Esophagus mucosa (tissue), 1 donor: ENCODE measurements at regions not wholly inside any gene's neighbourhood (a gene's known extent, or its start where the extent isn't known, plus 50 kb on each side); places are given as distances from the start of the nearest gene placed in this dataset.

Experiments
- ATAC-seq: fragments of 200-7000 bp; cut with Tn5 transposase; one replicate; pipeline ENCODE4 v1.9.1; 2020
- donor health status: DM: yes; HTN: yes; CAD: no.

- ATAC-seq: no peak
These were observed 794.9 kb downstream of the NTRK3 start for GRCh38 chr15:87461631-87462030.

GRCh38 chr15:87454860-87455259 is 801.7 kb downstream of the NTRK3 start:
- ATAC-seq: no peak

- ATAC-seq: no peak
These were observed 806.2 kb downstream of the NTRK3 start for GRCh38 chr15:87450314-87450713.

GRCh38 chr15:87439090-87439489 is 817.4 kb downstream of the NTRK3 start:
- ATAC-seq: no peak

GRCh38 chr15:87433871-87434270 is 822.7 kb downstream of the NTRK3 start:
- no peak for ATAC-seq

GRCh38 chr15:87429754-87430153 is 826.8 kb downstream of the NTRK3 start:
- ATAC-seq: no peak

DNA sequence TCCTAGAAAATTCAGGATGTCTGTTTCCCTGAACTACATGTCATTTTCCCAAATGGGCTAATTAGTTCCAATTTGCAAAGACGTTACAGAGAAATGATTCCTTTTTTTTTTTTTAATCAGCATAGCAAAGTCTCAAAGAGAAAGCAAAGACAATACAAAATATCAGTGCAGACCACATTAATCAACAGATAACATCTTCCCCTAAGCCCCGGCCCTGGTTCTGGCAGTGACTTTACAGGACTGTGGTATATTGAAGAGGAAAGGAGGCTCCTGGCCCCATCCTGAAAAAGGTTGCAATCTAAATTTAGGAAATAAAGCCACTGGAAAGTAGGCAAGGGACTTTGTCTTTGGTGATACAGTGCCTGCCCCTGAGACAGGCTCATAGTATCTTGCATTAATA is 836.5 kb downstream of the NTRK3 start:
- no peak for ATAC-seq

GRCh38 chr15:87419344-87419743 is 837.2 kb downstream of the NTRK3 start:
- no peak for ATAC-seq

GRCh38 chr15:87416591-87417257 is 839.8 kb downstream of the NTRK3 start:
- ATAC-seq: no peak

GRCh38 chr15:87408902-87409301 is 847.6 kb downstream of the NTRK3 start:
- no peak for ATAC-seq

DNA sequence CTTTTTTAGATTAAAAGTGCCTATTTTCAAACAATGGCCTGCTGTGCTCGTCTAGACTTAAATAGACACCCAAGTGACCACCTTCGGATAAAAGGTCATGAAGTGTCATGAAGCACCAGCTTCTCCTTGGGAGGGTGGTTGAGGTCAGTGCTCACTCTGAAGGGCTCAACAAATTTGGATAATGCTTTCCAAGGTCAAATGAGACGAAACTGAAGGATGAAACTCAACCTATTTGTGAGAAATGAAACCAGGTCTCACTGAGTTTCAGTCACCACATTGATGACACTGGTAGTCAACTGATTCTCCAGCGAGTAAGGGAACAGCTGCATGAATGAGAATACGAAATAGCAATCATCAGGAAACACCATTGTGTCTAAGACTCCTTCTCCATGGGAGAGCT is 852.6 kb downstream of the NTRK3 start:
- no peak for ATAC-seq

GRCh38 chr15:87401973-87402372 is 854.6 kb downstream of the NTRK3 start:
- no peak for ATAC-seq

GRCh38 chr15:87394676-87395075 is 861.9 kb downstream of the NTRK3 start:
- no peak for ATAC-seq

GRCh38 chr15:87387766-87388165 is 868.8 kb downstream of the NTRK3 start:
- no peak for ATAC-seq

DNA sequence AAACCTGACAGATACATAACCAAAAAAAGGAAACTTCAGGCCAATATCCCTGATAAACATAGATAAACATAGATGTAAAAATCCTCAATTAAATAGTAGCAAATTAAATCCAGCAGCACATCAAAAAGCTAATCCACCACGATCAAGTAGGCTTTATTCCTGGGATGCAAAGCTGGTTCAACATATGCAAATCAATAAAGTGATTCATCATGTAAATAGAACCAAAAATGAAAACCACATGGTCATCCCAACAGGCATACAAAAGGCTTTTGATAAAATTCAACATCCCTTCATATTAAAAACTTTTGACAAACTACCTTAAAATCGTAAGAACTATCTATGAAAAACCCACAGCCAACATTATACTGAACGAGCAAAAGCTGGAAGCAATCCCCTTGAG is 882.2 kb downstream of the NTRK3 start:
- ATAC-seq: no peak

DNA sequence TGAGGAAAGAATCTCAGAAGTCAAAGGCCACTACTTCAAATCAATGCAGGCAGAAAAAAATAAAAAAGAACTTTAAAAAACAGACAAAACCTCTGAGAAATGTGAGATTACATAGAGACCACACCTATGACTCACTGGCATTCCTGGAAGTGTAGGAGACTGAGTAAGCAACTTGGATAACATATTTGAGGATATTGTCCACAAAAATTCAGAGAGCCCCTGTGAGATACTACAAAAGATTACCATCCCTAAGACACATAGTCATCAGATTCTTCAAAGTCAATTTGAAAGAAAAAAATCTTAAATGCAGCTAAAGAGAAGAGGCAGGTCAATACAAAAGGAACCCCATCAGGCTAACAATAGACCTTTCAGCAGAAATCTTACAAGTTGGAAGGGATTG is 887.3 kb downstream of the NTRK3 start:
- ATAC-seq: no peak

DNA sequence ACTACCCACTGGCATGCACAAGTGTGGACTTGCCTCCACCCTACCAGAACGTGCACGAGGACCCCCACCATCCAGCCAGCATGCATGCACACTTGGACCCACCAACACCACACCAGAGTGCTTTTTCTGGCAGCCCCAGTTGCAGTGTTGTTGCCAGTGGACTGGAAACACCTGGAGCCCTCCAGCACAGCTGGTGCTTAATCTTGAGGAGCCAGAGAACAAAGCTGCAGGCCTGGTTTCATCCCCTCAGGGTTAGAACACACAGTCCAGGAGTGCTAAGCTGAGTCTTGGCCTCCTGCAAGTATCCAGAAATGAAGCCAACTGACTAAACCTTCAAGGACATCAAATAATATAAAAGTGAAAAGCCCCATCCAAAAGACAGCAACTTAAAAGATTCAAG is 888.0 kb downstream of the NTRK3 start:
- ATAC-seq: no peak

- ATAC-seq: no peak
These were observed 891.4 kb downstream of the NTRK3 start for GRCh38 chr15:87365186-87365585.

- ATAC-seq: no peak
These were observed 894.0 kb downstream of the NTRK3 start for GRCh38 chr15:87362531-87362930.

GRCh38 chr15:87357637-87358313 is 898.8 kb downstream of the NTRK3 start:
- ATAC-seq: no peak

DNA sequence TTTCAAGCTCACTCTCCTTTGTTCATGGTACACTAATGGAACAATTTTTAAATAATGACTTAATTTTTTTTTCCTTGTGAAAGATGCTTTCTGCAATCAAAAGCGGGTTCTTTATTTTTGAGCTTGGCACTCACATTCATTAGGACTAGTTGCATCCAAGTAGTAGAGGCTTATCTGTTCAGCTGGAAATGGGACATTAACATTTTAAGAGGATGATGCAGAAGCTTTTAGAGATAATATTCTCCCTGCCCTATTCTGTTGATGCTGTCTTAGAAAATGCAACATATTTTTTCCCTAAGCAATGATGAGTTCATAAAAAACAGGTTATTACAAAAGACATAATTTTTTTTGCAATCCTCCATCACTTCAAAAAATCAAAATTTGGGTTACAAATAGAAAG is 900.6 kb downstream of the NTRK3 start:
- ATAC-seq: no peak

- no peak for ATAC-seq
These were observed 901.7 kb downstream of the NTRK3 start for GRCh38 chr15:87354661-87355410.

GRCh38 chr15:87349181-87349580 is 907.4 kb downstream of the NTRK3 start:
- ATAC-seq: no peak

DNA sequence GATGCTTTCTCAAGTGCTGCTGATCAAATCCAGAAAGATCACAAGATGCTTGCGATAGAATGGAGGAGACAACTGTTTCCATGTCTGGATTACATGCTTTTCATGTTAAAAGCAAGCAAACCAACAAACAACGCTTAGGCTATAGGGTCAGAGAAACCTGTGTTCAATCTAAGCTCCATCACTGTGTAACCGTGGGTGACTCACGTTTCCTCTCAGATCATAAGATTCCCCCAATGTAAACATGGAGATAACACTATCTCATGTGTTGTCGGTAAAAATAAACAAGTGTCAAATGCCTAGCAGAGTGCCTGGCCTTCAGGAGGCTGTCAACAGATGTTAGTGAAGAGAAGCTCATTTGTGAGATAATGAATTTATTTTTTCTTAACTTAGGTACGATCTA is 907.8 kb downstream of the NTRK3 start:
- ATAC-seq: no peak
